Inflammatory macrophage treated with lipopolysaccharide for 4 hours (primary cell): ENCODE measurements at regions not wholly inside any gene's neighbourhood (a gene's known extent, or its start where the extent isn't known, plus 50 kb on each side); places are given as distances from the start of the nearest gene placed in this dataset.

ENCODE experiments used
- DNase-seq: peaks from one replicate; pipeline ENCODE4 v3.0.0-alpha.2; 2020

DNA sequence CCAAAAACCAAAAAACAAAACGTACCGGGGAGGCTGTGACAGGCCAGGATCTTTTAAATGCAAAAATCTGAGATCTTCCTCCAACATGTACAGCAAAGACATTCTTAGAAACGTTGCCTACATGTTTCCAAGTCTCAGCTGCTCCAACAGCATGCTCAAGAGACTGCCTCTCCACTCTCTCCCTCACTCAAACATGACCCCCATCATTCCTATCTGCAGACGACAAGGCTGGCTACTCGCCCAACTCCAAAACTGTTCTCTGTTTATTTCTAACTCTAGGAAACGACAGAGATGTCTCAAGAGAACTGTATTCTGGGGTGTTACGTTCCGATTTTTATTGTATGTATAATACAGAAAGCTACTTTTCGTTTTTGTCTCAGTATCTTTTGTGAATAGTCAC is 57.5 kb upstream of the TMCC3 start:
- no peak for DNase-seq

DNA sequence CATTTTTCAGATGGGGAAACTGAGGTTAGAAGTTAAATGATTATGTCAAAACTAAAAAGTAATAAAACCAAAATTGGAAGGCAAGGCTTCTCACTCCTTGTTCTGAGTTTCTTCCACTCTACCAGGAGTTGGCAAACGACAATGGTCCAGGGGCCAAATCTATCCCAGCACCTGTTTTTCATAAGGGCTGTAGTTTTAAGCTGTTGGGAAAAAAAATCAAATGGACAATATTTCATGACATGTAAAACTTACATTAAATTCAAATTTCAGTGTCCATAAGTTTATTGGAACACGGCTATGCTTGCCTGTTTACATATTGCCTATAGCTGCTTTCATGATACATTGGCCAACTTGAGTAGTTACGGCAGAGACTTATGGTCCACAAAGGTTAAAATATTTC is 56.7 kb upstream of the TMCC3 start:
- DNase-seq: no peak

DNA sequence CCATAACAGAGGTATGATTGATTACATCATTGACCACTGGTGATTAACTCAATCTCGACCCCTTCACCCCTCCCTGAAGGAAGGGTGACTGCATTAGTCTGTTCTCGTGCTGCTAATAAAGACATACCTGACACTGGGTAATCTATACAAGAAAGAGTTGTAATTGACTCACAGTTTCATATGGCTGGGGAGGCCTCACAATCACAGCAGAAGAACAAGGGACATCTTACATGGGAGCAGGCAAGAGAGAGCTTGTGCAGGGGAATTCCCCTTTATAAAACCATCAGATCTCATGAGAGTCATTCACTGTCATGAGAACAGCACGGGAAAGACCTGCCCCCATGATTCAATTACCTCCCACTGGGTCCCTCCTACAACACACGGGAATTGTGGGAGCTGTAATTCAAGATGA is 55.9 kb upstream of the TMCC3 start:
- peak; percentile 80 for DNase-seq

DNA sequence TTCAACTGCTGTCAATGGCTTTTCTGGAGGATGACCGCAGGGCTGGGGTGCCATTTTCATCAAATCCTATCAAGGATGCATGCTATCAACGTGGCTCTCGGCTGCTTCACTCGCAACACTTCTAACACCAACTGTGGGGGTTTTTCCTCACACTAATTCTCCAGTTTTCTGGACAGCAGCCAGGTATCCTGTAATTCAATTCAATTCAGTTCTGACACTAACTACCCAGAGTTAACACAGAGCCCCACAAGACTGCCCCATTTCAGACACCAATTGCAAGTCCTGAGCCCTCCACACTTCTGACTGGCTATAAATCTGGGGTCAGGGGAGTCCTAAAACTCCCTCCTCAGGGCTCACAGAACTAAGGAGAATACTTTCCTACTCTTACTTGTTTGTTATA is 55.3 kb upstream of the TMCC3 start:
- no peak for DNase-seq

DNA sequence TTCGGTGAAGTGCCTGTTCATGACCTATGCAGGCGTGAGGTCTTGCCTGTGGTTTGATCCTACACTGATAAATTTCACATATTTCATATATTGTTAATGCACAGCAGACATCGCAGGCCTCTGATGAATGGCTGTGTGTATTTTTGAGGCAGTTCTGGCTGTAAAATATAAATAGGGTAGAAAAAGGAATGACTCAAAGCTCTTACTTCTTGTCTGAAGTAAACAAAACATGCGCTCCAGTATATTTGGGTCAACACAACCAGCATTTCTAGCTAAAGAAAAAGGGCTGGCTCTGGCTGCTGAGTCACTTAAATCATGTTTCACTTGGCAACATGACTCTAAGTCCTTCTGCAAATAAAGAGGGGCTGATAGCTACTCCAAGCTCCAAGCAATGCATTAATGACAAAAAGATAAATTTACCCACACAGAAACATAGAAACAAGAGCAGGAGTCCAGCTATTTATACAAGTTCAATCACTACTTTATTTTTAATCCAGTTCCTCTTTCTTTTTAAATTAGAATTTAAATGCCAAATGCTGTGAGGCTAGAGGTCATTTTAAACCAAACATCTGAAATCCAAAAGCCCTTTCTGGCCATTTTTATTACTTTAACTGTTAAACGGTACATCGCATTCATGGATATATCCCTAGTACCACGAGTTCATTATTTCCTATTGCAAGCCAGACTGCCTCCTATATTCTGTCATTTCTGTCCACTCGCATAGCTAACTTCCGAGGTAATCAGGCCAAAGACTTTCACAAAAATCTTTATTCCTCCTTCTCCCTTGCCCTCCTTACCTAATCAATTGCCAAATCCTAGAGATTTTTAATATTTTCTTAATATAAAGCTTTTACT is 54.3 kb upstream of the TMCC3 start:
- DNase-seq: peak; percentile 48

DNA sequence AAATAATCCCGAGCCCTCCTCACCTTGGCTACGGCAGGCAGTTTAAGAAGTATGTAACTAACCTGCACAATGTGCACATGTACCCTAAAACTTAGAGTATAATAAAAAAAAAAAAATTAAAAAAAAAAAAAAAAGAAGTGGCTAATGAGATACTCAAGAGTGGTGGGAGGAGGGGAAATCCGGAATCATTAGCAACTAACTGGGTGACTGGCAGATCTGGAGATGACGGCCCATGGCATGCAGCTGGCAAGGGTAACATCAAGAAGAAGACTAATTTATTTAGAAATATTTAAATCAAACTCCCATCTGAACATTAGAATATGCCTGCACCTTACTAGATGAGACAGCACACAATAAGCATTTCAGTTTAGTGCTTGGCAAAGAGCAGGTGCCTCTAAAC is 52.3 kb upstream of the TMCC3 start:
- DNase-seq: peak; percentile 41

DNA sequence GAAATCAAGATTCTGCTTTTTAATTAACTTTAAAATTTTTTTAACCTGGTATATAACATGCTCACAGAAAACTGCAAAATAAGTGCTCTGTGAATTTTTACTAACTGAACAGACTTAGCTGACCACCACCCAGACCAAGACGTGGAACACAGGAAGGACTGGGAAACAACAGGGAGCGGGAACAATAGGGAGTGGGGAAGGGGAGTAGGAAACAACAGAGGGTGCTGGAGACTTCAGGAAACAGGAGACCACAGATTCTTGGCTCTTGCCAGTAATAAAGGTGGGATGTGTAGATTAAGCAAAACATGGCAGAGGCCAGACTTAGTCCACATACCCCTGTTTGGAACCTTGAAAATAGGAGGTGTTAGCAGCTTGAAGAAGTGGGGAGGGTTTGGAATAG is 51.4 kb upstream of the TMCC3 start:
- DNase-seq: no peak

DNA sequence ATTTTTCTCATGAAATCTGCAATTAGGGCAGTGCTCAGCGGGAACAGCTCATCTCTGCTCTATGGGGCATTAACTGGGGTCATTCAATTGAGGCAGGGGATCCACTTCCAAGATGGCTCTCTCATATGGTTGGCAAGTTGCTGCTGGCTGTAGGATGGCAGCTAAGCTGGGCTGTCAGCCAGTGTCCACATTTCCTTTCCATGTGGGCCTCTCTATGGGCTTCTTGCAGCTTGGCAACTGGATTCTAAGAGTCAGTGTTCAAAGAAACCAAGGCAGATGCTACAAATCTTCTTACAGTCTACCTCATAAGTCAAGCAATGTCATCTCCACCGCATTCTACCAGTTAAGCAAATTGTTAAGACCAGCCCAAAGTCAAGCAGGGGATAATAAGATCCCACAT is 50.3 kb upstream of the TMCC3 start:
- DNase-seq: no peak
